GM12872 (cell line): ENCODE measurements at regions not wholly inside any gene's neighbourhood (a gene's known extent, or its start where the extent isn't known, plus 50 kb on each side); places are given as distances from the start of the nearest gene placed in this dataset.

Source experiments
- CTCF ChIP-seq: IDR thresholded peaks from 3 replicates; pipeline ENCODE4 v1.5.1; 2011; ENCODE audit warnings: low read depth, mild to moderate bottlenecking, low read length, moderate library complexity; ENCODE audit not compliant: insufficient read depth

GRCh38 chr5:1668141-1668721 is 131.4 kb downstream of the MRPL36 start:
- TF ChIP-seq CTCF, result no peak

- TF ChIP-seq CTCF, result no peak
Observed at GRCh38 chr5:1667648-1668140, 131.9 kb downstream of the MRPL36 start.

- peak; percentile 43; the same call in 1 of the 3 replicates for TF ChIP-seq CTCF
Observed at GRCh38 chr5:1666812-1667588, 132.6 kb downstream of the MRPL36 start.

GRCh38 chr5:1666221-1666620 is 133.4 kb downstream of the MRPL36 start:
- no peak for TF ChIP-seq CTCF

- no peak for TF ChIP-seq CTCF
Observed at GRCh38 chr5:1665803-1666202, 133.8 kb downstream of the MRPL36 start.

GRCh38 chr5:1665231-1665630 is 134.4 kb downstream of the MRPL36 start:
- TF ChIP-seq CTCF, result no peak

GRCh38 chr5:1663186-1663585 is 136.5 kb downstream of the MRPL36 start:
- no peak for TF ChIP-seq CTCF
